ENCODE measurements at regions not wholly inside any gene's neighbourhood (a gene's known extent, or its start where the extent isn't known, plus 50 kb on each side); places are given as distances from the start of the nearest gene placed in this dataset.

GRCh38 chr2:234267534-234267933 lies 217.0 kb downstream of the SPP2 start:
- H3K4me1 ChIP-seq (ENCODE audit: control insufficient read depth, extremely low read depth, insufficient read depth, low read length), result no peaks in the 10 kb centered on the region
- DNase-seq (ENCODE audit: low read depth, low spot score) (no peak), FAIRE-seq (no peak)
- no peaks in the 10 kb centered on the region for H3K9me3 ChIP-seq (replicated peaks; ENCODE audit: control insufficient read depth, insufficient read depth, low read length)
- no peak overlapping the region for H3K4me2 ChIP-seq (ENCODE audit: insufficient read depth, low read length)
- ChIA-PET POLR2A (no interaction called here), CTCF (no interaction called here)
- no peak overlapping the region for H3K9ac ChIP-seq (replicated peaks; ENCODE audit: extremely low read depth, insufficient read depth, low read length)
- intact Hi-C loops (cut with micrococcal nuclease) (no loop called here), dilution Hi-C loops (cut with MboI; ENCODE audit: extremely low pct_ligation_motif_present, low sequenced_read_pairs) (no loop called here)
- no peak overlapping the region for H3K4me3 ChIP-seq (replicated peaks in 1 of 3; ENCODE audit: insufficient read depth in 1 of 3, low read depth in 1 of 3, low read length in 3 of 3)
- no peaks in the 10 kb centered on the region for H3K27me3 ChIP-seq (ENCODE audit: control insufficient read depth in 2 of 2, insufficient read depth in 2 of 2, low read length in 2 of 2)
- H3K79me2 ChIP-seq (ENCODE audit: control insufficient read depth, insufficient read depth, low read length), result no peaks in the 10 kb centered on the region
- H4K20me1 ChIP-seq (replicated peaks; ENCODE audit: control insufficient read depth, extremely low read depth, insufficient read depth, low read length), result no peaks in the 10 kb centered on the region
- no peaks in the 10 kb centered on the region for H3K9me1 ChIP-seq (replicated peaks; ENCODE audit: control insufficient read depth, extremely low read depth, insufficient read depth, low read length)
- TF ChIP-seq FOS (IDR thresholded peaks at IDR 0.05; ENCODE audit: borderline replicate concordance, insufficient read depth, low read length) (no peak), POLR2AphosphoS5 (IDR thresholded peaks at IDR 0.05; ENCODE audit: insufficient read depth, low read depth, low read length) (no peak), MYC (IDR thresholded peaks at IDR 0.05; ENCODE audit: low read depth, low read length) (no peak), EZH2 (IDR thresholded peaks at IDR 0.05; ENCODE audit: borderline replicate concordance, low read depth, low read length, severe bottlenecking) (no peak), MAX (IDR thresholded peaks at IDR 0.05; ENCODE audit: insufficient read depth, insufficient read length) (no peak), POLR2A (IDR thresholded peaks at IDR 0.05; ENCODE audit: low read depth, low read length) (no peak), JUN (IDR thresholded peaks at IDR 0.05; ENCODE audit: borderline replicate concordance, insufficient read depth, insufficient read length, low read depth) (no peak), CTCF (IDR thresholded peaks at IDR 0.05; ENCODE audit: extremely low read depth in 1 of 2, insufficient read depth in 1 of 2, low read depth in 1 of 2, low read length in 2 of 2) (no peak)
- no TSS peak for BruUV-seq (replicated peaks)
- H3K36me3 ChIP-seq (ENCODE audit: control insufficient read depth in 2 of 2, extremely low read depth in 1 of 2, insufficient read depth in 2 of 2, low read length in 2 of 2), result no peaks in the 10 kb centered on the region
- H3K27ac ChIP-seq (ENCODE audit: insufficient read depth, low read depth, low read length), result no peak overlapping the region
- H2AFZ ChIP-seq (ENCODE audit: low read depth, low read length), result no peak overlapping the region
